ENCODE measurements at regions not wholly inside any gene's neighbourhood (a gene's known extent, or its start where the extent isn't known, plus 50 kb on each side); places are given as distances from the start of the nearest gene placed in this dataset.

DNA sequence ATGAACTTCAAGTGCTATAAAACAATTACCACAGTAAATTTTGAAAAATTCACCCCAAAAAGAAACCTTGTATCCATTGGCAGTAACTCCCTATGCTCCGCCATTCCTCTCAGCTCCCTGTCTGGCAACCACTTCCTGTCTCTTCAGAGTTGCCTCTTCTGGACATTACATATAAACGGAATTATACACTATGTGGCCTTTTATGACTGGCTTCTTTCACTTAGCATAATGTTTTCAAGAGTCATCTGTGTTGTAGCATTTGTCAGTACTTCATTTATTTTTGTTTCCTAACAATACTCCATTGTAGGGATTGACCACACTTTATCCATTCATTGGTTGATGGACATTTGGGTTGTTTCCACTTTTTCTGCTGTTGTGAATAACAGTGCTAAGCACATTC lies 50.1 kb downstream of the CEP43 start:
- DNase-seq (ENCODE audit: low read depth in 1 of 2, low spot score in 1 of 2), result no peak
- no peaks in the 10 kb centered on the region for H3K27me3 ChIP-seq (ENCODE audit: insufficient read depth, poor library complexity, severe bottlenecking)
- no peak overlapping the region for H3K27ac ChIP-seq (replicated peaks)
- H3K4me3 ChIP-seq (replicated peaks; ENCODE audit: insufficient read depth, low read length), result no peak overlapping the region
- TF ChIP-seq GABPA (IDR thresholded peaks at IDR 0.05; ENCODE audit: low read depth), result no peak
- TF ChIP-seq, protein P1, sequence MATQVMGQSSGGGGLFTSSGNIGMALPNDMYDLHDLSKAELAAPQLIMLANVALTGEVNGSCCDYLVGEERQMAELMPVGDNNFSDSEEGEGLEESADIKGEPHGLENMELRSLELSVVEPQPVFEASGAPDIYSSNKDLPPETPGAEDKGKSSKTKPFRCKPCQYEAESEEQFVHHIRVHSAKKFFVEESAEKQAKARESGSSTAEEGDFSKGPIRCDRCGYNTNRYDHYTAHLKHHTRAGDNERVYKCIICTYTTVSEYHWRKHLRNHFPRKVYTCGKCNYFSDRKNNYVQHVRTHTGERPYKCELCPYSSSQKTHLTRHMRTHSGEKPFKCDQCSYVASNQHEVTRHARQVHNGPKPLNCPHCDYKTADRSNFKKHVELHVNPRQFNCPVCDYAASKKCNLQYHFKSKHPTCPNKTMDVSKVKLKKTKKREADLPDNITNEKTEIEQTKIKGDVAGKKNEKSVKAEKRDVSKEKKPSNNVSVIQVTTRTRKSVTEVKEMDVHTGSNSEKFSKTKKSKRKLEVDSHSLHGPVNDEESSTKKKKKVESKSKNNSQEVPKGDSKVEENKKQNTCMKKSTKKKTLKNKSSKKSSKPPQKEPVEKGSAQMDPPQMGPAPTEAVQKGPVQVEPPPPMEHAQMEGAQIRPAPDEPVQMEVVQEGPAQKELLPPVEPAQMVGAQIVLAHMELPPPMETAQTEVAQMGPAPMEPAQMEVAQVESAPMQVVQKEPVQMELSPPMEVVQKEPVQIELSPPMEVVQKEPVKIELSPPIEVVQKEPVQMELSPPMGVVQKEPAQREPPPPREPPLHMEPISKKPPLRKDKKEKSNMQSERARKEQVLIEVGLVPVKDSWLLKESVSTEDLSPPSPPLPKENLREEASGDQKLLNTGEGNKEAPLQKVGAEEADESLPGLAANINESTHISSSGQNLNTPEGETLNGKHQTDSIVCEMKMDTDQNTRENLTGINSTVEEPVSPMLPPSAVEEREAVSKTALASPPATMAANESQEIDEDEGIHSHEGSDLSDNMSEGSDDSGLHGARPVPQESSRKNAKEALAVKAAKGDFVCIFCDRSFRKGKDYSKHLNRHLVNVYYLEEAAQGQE (IDR thresholded peaks at IDR 0.05; ENCODE audit: insufficient replicate concordance, low read depth), result no peak
- TF ChIP-seq, protein P2, sequence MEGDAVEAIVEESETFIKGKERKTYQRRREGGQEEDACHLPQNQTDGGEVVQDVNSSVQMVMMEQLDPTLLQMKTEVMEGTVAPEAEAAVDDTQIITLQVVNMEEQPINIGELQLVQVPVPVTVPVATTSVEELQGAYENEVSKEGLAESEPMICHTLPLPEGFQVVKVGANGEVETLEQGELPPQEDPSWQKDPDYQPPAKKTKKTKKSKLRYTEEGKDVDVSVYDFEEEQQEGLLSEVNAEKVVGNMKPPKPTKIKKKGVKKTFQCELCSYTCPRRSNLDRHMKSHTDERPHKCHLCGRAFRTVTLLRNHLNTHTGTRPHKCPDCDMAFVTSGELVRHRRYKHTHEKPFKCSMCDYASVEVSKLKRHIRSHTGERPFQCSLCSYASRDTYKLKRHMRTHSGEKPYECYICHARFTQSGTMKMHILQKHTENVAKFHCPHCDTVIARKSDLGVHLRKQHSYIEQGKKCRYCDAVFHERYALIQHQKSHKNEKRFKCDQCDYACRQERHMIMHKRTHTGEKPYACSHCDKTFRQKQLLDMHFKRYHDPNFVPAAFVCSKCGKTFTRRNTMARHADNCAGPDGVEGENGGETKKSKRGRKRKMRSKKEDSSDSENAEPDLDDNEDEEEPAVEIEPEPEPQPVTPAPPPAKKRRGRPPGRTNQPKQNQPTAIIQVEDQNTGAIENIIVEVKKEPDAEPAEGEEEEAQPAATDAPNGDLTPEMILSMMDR (IDR thresholded peaks at IDR 0.05; ENCODE audit: insufficient read depth, low read length), result no peak
- no peak for TF ChIP-seq SPI1 (IDR thresholded peaks at IDR 0.05; ENCODE audit: borderline replicate concordance, low read depth)
- no peak for TF ChIP-seq POLR2AphosphoS5 (IDR thresholded peaks at IDR 0.05; ENCODE audit: low read depth)

DNA sequence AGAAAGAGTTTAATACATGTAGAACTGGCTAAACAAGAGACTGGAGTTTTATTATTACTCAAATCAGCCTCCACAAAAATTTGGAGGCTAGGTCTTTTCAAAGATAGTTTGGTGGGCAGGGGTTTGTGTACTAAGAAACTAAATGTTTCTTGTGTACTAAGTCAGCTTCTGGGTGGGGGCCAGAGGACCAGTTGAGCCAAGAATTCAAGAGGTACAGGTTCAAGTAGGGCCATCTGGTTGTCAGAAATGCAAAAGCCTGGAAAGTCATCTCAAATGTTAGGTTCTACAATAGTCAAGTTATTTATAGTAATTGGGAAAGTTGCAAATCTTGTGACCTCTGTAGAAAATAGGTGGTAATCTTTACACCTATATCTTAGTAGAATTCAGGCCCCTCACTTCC lies 51.7 kb downstream of the CEP43 start:
- TF ChIP-seq, protein P1 (IDR thresholded peaks at IDR 0.05; ENCODE audit: insufficient replicate concordance, low read depth), result no peak
- no peak for TF ChIP-seq GABPA (IDR thresholded peaks at IDR 0.05; ENCODE audit: low read depth)
- TF ChIP-seq, protein P2 (IDR thresholded peaks at IDR 0.05; ENCODE audit: insufficient read depth, low read length), result no peak
- TF ChIP-seq POLR2AphosphoS5 (IDR thresholded peaks at IDR 0.05; ENCODE audit: low read depth), result no peak
- TF ChIP-seq SPI1 (IDR thresholded peaks at IDR 0.05; ENCODE audit: borderline replicate concordance, low read depth), result no peak
- no peak overlapping the region for H3K4me3 ChIP-seq (replicated peaks; ENCODE audit: insufficient read depth, low read length)
- no peak for DNase-seq (ENCODE audit: low read depth in 1 of 2, low spot score in 1 of 2)
- H3K27ac ChIP-seq (replicated peaks), result no peak overlapping the region
- no peaks in the 10 kb centered on the region for H3K27me3 ChIP-seq (ENCODE audit: insufficient read depth, poor library complexity, severe bottlenecking)

DNA sequence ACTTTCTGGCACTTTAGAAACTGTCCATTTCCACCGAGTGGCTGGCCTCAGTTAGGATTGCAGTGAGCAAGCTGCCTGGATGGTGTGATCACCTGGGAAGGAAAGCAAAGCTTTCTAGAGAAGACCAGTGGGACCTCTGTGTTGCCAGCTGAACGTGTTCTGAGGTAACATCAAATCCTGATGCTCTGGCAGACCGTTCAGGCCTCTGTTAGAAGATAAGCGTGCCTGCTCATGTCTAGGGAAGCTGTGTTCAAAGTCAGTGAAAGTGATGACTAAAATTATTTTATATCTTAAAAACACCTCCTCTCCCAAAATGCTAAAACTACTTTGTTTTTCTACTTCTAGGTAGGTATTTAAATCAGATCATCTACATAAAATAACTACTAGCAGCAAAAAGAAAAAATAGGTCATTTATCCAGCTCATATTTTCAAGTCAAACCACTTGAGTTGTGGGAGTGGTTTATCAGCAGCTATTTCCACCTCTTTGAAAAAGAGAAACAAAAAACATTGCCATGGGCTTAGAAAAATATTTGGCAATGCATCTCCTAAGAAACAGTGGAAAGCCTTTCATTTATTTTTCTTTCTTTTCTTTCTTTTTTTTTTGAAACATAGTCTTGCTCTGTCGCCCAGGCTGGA lies 54.8 kb downstream of the CEP43 start:
- H3K27me3 ChIP-seq (ENCODE audit: insufficient read depth, poor library complexity, severe bottlenecking), result no peaks in the 10 kb centered on the region
- H3K4me3 ChIP-seq (replicated peaks; ENCODE audit: insufficient read depth, low read length), result no peak overlapping the region
- TF ChIP-seq POLR2AphosphoS5 (IDR thresholded peaks at IDR 0.05; ENCODE audit: low read depth) (no peak), SPI1 (IDR thresholded peaks at IDR 0.05; ENCODE audit: borderline replicate concordance, low read depth) (no peak)
- TF ChIP-seq, protein P1 (IDR thresholded peaks at IDR 0.05; ENCODE audit: insufficient replicate concordance, low read depth), result no peak
- DNase-seq (ENCODE audit: low read depth in 1 of 2, low spot score in 1 of 2), result no peak
- no peak overlapping the region for H3K27ac ChIP-seq (replicated peaks)
